Muscle layer of duodenum (tissue), 2 donors: ENCODE measurements at regions not wholly inside any gene's neighbourhood (a gene's known extent, or its start where the extent isn't known, plus 50 kb on each side); places are given as distances from the start of the nearest gene placed in this dataset.
"Not testable (repeated sequence)": the region's sequence is repeated elsewhere in the genome, so short reads cannot be mapped to it uniquely, and the experiment has no call there.

Experiments
- H3K27ac ChIP-seq: one replicate; pipeline ENCODE4 v1.7.0; 2013; ENCODE audit warnings: mild to moderate bottlenecking, low read length
- H3K27me3 ChIP-seq: one replicate; pipeline ENCODE4 v1.7.0; 2013; ENCODE audit warnings: low read depth, mild to moderate bottlenecking, control low read depth, low read length
- H3K36me3 ChIP-seq, 2 donors: one replicate each; pipeline ENCODE4 v1.7.0; 2013; ENCODE audit warnings: low read length in 2 of 2, control low read depth in 1 of 2, mild to moderate bottlenecking in 1 of 2; ENCODE audit not compliant: insufficient read depth in 2 of 2, control insufficient read depth in 1 of 2
- H3K4me1 ChIP-seq, 2 donors: one replicate each; pipeline ENCODE4 v1.7.0; 2013; ENCODE audit warnings: low read length in 2 of 2, mild to moderate bottlenecking in 2 of 2, control low read depth in 1 of 2, moderate library complexity in 1 of 2; ENCODE audit not compliant: insufficient read depth in 2 of 2, control insufficient read depth in 1 of 2
- H3K4me3 ChIP-seq, 2 donors: one replicate each; pipeline ENCODE4 v1.7.0; 2013; ENCODE audit warnings: low read length in 2 of 2, low read depth in 1 of 2, mild to moderate bottlenecking in 1 of 2
- H3K9me3 ChIP-seq, 2 donors: one replicate each; pipeline ENCODE4 v1.7.0; 2013; ENCODE audit warnings: low read length in 2 of 2, control low read depth in 1 of 2, mild to moderate bottlenecking in 1 of 2; ENCODE audit not compliant: control insufficient read depth in 1 of 2
- donor health status: healthy.

DNA sequence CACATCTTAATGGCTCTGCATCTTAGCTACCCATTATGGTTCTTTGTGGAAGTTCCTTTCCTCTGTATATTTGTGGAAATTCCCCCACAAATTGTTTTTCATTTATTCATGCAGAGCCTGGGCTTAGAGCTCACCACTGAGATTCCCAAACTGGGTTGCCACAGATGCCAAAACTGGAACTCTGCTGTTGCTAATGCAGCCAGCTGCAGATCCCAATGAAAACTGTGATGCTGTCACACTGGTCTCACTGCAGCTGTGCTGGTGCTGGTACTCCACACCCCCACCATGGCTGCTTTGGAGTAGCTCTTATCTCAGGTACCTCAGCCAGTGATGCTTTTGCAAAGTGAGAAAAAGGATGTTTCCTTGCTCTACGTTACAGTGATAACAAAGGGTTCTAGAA lies 87.7 kb downstream of the DCK start:
- Histone ChIP-seq H3K27me3 (no peaks in the 10 kb centered on the region), H3K9me3 (no peaks in the 10 kb centered on the region), H3K36me3 (no peaks in the 10 kb centered on the region), H3K4me3 (no peak overlapping the region), H3K4me1 (no peaks in the 10 kb centered on the region), H3K27ac (no peak overlapping the region)

DNA sequence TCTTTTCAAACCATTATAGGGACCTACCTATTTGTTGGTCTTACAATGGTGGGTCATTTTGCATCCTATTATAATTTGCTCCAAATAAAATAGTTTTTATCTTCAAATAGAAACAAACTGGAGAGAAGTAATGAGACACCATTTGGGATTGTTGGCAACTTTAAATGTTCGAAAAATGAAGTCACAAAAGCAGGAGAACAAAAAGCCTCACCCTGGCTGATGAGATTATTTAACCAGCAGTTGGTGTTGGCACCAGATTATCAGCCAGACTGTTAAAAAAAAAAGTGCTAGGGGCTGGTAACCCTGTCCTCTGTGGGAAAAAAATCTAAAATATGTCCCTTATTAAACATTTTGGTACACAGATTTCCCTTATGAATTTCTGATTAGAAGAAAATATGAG lies 100.3 kb downstream of the DCK start:
- Histone ChIP-seq H3K27ac (no peak overlapping the region), H3K27me3 (no peaks in the 10 kb centered on the region), H3K9me3 (peaks cover 0 to 5% of the 10 kb centered on the region in 2 donors), H3K4me3 (no peak overlapping the region), H3K4me1 (no peaks in the 10 kb centered on the region), H3K36me3 (no peaks in the 10 kb centered on the region)

DNA sequence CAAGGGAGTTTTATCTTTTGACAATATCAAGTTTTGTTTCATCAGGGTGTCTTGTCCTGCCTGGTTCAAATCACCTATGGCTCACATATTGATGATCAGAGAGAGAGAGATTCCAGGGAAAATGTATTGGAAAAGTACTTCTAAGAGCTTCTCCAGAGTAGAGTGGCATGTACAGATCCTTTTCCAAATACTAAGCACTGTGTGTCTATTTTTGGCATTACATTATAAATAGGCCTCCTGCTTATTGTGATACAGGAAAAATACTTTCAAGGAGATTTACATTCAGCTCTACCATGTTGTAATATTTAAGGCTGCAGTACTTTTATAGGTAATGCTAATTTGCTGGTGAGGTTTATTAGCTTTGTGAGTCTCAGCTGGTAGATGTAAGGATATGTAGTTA lies 100.8 kb downstream of the DCK start:
- H3K27ac ChIP-seq = no peak overlapping the region
- no peaks in the 10 kb centered on the region for H3K27me3 ChIP-seq
- no peak overlapping the region for H3K4me3 ChIP-seq

DNA sequence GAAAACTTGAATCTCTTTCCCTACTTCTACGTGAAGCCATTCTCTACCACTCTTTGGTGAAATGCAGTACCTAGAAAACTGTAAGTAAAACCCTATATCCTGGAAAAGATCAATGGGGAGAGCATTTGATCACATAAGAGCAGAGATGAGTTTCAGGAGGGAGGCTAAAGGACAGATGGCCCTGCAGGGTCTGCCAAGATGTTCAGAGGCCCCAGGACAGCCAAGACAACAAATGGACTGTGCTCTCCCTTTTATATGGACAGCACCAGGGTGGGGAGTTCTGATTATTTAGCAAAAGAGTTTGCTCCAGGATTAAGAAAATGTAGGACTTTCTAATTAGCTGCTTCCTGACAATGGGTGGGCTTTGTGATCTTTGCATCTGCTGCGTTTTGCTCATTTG lies 101.7 kb downstream of the DCK start:
- Histone ChIP-seq H3K4me1 (no peaks in the 10 kb centered on the region), H3K27ac (no peak overlapping the region), H3K4me3 (no peak overlapping the region), H3K9me3 (peaks cover 0 to 5% of the 10 kb centered on the region in 2 donors), H3K36me3 (no peaks in the 10 kb centered on the region), H3K27me3 (no peaks in the 10 kb centered on the region)

More for the DNA sequence above, 100.8 kb downstream of the DCK start:
- Histone ChIP-seq H3K9me3 (peaks cover 0 to 5% of the 10 kb centered on the region in 2 donors), H3K36me3 (no peaks in the 10 kb centered on the region), H3K4me1 (no peaks in the 10 kb centered on the region)

DNA sequence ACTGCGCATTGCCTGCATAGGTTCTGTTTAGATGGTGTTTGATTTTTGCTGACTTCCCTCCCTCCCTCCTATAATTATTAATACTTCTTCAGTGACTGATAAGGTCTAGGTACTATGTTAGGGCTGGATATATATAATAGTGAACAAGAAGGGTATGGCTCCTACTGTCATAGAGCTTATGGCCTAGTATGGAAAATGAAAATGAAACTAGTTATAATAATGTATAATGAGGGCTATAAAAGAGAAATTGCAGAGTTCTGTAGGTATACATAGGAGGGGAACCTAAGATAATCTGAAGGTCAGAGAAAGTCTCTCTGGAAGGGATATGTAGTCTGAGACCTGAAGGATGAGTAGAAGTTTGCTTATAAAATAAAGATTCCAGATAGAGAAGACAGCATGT lies 102.1 kb downstream of the DCK start:
- H3K27ac ChIP-seq = no peak overlapping the region

DNA sequence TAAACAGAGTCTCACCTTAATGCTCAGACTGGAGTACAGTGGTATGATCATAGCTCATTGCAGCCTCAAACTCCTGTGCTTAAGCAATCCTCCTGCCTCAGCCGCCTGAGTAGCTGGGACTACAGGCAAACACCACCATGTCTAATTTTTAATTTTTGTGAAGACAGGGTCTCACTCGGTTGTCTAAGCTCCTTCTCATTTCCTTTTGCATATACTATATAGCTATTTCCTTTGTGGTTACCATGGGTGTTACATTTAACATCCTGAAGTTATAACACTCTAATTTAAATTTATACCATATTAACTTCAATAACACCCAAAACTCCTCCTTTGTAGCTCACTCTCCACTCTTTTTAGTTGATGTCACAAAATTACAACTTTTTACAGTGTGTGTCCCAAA lies 114.3 kb downstream of the DCK start:
- Histone ChIP-seq H3K9me3 (no peaks in the 10 kb centered on the region), H3K27me3 (no peaks in the 10 kb centered on the region), H3K27ac (no peak overlapping the region), H3K4me3 (no peak overlapping the region), H3K36me3 (no peaks in the 10 kb centered on the region), H3K4me1 (no peaks in the 10 kb centered on the region)

More for the DNA sequence above, 102.1 kb downstream of the DCK start:
- Histone ChIP-seq H3K9me3 (peaks cover 0 to 3% of the 10 kb centered on the region in 2 donors), H3K4me1 (no peaks in the 10 kb centered on the region), H3K4me3 (no peak overlapping the region), H3K36me3 (no peaks in the 10 kb centered on the region), H3K27me3 (no peaks in the 10 kb centered on the region)

DNA sequence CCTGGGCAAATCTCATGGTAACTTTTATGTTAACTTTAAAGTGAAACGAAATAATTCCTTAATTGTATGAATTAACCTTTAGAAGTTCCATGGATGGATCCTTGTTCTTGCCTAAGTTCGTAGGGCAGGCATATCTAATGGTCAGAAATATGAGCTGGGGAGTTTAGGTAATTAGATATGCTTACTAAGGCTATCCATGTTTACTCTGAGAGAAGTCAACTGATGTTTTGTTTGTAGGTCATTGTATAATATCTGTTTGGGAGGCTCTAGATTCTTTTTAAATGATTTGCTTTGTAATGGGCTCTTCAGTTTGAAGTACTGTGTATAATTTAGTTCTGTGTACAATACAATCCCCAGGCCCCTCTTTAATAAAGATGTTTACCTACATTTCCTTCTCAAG lies 117.0 kb downstream of the DCK start:
- Histone ChIP-seq H3K9me3 (no peaks in the 10 kb centered on the region), H3K4me1 (no peaks in the 10 kb centered on the region), H3K27me3 (no peaks in the 10 kb centered on the region), H3K36me3 (no peaks in the 10 kb centered on the region), H3K27ac (no peak overlapping the region), H3K4me3 (no peak overlapping the region)

DNA sequence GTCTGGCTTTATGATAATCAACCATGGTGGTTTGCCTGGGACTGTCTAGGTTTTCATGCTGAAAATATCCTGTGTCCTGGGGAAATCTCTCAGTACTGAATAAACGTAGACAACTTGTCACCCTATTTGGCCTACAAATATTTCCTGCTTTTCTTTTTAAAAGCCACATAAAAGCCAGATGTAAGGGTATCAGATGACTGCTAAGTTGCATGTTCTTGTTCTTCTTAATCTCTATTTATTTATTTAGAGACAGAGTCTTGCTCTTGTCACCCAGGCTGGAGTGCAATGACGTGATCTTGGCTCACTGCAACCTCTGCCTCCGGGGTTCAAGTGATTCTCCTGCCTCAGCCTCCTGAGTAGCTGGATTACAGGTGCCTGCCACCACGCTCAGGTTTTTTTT lies 117.7 kb downstream of the DCK start:
- not testable (repeated sequence) for H3K9me3 ChIP-seq, H3K27ac ChIP-seq, H3K4me3 ChIP-seq, H3K4me1 ChIP-seq, H3K27me3 ChIP-seq, H3K36me3 ChIP-seq

DNA sequence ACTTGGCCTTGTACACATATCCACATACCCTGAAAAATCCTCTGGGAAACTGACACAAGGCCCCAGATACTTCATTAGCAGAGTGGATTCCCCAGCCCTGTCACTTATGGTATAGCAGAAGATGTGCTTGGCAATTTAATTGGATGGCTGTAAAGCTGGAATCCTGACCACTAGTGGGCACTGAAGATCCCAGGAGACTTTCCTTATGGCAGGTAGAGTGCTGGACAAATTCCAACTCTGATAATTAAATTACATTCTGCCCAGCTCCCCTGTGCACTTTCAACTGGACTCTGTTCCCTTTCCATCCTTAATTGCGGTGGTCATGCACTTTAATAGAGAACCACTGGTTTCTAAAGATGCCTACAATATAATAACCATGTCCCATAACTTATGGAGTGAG lies 119.8 kb downstream of the DCK start:
- Histone ChIP-seq H3K27ac (no peak overlapping the region), H3K36me3 (no peaks in the 10 kb centered on the region), H3K4me1 (no peaks in the 10 kb centered on the region), H3K9me3 (no peaks in the 10 kb centered on the region), H3K27me3 (no peaks in the 10 kb centered on the region), H3K4me3 (no peak overlapping the region)

DNA sequence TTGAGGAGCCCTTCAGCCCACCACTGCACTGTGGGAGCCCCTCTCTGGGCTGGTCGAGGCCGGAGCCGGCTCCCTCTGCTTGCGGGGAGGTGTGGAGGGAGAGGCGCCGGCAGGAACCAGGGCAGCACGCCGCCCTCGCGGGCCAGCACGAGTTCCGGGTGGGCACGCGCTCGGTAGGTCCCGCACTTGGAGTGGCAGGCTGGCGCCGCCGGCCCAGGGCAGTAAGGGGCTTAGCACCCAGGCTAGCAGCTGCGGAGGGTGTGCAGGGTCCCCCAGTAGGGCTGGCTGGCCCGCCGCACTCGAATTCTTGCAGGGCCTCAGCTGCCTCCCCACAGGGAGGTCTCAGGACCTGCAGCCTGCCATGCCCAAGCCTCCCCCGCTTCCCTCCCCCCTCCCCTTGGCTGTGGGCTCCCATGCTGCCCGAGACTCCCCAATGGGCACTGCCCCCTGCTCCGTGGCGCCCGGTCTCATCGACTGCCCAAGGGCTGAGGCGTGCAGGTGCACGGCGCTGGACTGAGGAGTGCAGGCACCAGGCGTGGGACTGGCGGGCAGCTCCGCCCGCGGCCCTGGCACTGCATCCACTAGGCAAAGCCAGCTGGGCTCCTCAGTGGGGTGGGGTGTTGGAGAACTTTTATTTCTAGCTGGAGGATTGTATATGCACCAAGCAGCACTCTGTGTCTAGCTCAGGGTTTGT lies 127.5 kb downstream of the DCK start:
- H3K4me3 ChIP-seq = no peak overlapping the region
- no peaks in the 10 kb centered on the region for H3K27me3 ChIP-seq
- no peaks in the 10 kb centered on the region for H3K9me3 ChIP-seq
- no peaks in the 10 kb centered on the region for H3K4me1 ChIP-seq
- H3K27ac ChIP-seq = no peak overlapping the region
- H3K36me3 ChIP-seq = no peaks in the 10 kb centered on the region

DNA sequence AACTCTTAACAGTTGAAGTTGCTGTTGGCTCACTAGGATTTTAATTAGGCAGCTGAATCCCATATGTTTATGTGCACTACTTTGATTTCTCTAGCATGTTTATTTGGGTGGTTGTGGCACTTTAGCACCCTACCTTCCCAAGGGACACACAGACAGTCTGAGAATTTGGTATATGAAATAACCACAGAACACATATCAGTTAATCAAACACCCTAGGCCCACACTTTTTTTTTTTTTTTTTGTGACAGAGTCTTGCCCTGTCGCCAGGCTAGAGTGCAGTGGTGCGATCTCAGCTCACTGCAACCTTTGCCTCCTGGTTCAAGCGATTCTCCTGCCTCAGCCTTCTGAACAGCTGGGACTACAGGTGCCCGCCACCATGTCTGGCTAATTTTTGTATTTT lies 130.5 kb downstream of the DCK start:
- H3K9me3 ChIP-seq = no peaks in the 10 kb centered on the region
- no peak overlapping the region for H3K27ac ChIP-seq
- no peaks in the 10 kb centered on the region for H3K27me3 ChIP-seq
- no peaks in the 10 kb centered on the region for H3K36me3 ChIP-seq
- no peak overlapping the region for H3K4me3 ChIP-seq
- H3K4me1 ChIP-seq = no peaks in the 10 kb centered on the region

DNA sequence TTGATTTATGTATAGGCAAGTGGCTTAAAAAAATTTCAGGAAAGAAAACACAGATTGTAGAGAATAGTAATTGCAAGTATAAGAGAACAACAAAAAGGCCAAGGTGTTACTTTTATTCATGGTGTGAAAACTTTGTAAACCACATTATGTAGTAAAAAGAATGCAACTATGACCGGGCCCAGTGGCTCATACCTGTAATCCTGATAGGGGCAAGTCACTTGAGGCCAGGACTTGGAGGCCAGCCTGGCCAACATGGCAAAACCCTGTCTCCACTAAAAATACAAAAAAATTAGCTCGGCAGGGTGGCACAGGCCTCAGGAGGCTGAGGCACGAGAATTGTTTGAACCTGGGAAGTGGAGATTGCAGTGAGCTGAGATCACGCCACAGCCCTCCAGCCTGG lies 131.7 kb downstream of the DCK start:
- Histone ChIP-seq H3K4me3 (no peak overlapping the region), H3K4me1 (no peaks in the 10 kb centered on the region), H3K27me3 (no peaks in the 10 kb centered on the region), H3K27ac (no peak overlapping the region), H3K36me3 (no peaks in the 10 kb centered on the region), H3K9me3 (no peaks in the 10 kb centered on the region)
